ENCODE measurements at regions not wholly inside any gene's neighbourhood (a gene's known extent, or its start where the extent isn't known, plus 50 kb on each side); places are given as distances from the start of the nearest gene placed in this dataset.
"Not testable (repeated sequence)": the region's sequence is repeated elsewhere in the genome, so short reads cannot be mapped to it uniquely, and the experiment has no call there.

DNA sequence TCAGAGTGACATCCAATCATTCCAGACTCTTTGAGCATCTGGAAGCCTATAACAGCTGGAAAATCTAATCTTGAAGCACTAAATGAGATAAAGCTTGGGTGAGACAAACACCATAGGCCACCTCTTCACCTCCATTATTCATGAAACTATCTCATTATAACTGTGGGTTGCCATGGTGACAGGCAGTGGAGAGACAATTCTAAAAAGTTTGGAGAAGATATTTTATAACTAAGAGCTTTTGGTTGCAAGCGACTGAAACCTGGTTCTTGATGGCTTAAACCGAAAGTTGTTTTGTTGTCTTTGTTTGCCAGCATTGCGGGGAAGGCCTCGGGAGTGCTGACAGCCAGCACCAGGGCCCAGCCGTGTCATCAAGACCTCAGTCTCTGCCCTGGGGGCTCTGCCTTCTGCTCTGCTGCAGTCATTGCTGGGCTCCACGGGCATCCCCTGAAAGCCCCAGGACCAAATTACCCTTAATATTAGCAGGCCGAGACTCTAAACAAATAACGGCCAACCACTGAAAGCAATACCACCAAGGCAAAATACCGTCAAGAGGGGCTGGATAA, 353.6 kb upstream of the SFSWAP start:
- Histone ChIP-seq H3K36me3 (ENCODE audit: control insufficient read depth, insufficient read depth, low read length) (no peaks in the 10 kb centered on the region), H3K27me3 (ENCODE audit: control insufficient read depth, insufficient read depth, low read length) (no peaks in the 10 kb centered on the region), H3K4me3 (ENCODE audit: low read length) (no peak overlapping the region), H3K4me1 (ENCODE audit: control insufficient read depth, insufficient read depth, low read length) (no peaks in the 10 kb centered on the region), H3K9ac (ENCODE audit: low read length) (no peak overlapping the region), H3K27ac (ENCODE audit: low read depth, low read length) (no peak overlapping the region)

GRCh38 chr12:131357920-131358319, 353.0 kb upstream of the SFSWAP start:
- Histone ChIP-seq H3K4me1 (ENCODE audit: control insufficient read depth, insufficient read depth, low read length) (no peaks in the 10 kb centered on the region), H3K27me3 (ENCODE audit: control insufficient read depth, insufficient read depth, low read length) (no peaks in the 10 kb centered on the region), H3K4me3 (ENCODE audit: low read length) (no peak overlapping the region), H3K27ac (ENCODE audit: low read depth, low read length) (no peak overlapping the region), H3K36me3 (ENCODE audit: control insufficient read depth, insufficient read depth, low read length) (no peaks in the 10 kb centered on the region), H3K9ac (ENCODE audit: low read length) (no peak overlapping the region)

DNA sequence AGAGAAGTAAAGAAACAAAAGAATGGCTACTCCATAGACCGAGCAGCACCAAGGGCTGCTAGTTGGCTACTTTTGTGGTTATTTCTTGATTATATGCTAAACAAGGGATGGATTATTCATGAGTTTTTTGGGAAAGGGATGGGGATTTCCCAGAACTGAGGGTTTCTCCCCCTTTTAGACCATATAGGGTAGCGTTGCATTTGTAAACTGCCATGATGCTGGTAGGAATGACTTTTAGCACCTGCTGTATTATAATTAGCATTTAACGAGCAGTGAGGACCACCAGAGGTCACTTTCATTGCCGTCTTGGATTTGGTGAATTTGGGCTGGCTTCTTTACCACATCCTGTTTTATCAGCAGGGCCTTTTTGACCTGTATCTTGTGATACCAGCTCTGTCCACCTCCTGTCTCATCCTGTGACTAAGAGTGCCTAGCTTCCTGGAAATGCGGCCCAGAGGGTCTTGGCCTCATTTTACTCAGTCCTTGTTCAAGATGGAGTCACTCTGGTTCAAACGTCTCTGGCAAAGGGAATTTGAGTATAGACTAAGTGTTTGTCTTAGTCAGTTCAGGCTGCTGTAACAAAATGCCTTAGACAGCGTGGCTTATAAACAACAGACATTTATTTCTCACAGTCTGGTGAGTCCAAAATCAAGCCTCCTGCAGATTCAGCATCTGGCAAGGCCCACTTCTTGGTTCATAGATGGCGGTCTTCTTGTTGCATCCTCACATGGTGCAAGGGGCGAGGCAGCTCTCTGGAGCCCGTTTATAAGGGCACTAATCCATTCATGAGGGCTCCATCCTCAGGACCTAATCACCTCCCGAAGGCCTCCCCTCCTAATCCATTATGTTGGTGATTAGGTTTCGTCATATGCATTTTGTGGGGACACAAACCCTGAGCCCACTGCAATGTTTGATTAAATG, 348.3 kb upstream of the SFSWAP start:
- H3K4me3 ChIP-seq (ENCODE audit: low read length) = no peak overlapping the region
- H3K36me3 ChIP-seq (ENCODE audit: control insufficient read depth, insufficient read depth, low read length) = no peaks in the 10 kb centered on the region
- no peak overlapping the region for H3K27ac ChIP-seq (ENCODE audit: low read depth, low read length)
- H3K9ac ChIP-seq (ENCODE audit: low read length) = no peak overlapping the region
- H3K4me1 ChIP-seq (ENCODE audit: control insufficient read depth, insufficient read depth, low read length) = no peaks in the 10 kb centered on the region
- no peaks in the 10 kb centered on the region for H3K27me3 ChIP-seq (ENCODE audit: control insufficient read depth, insufficient read depth, low read length)

DNA sequence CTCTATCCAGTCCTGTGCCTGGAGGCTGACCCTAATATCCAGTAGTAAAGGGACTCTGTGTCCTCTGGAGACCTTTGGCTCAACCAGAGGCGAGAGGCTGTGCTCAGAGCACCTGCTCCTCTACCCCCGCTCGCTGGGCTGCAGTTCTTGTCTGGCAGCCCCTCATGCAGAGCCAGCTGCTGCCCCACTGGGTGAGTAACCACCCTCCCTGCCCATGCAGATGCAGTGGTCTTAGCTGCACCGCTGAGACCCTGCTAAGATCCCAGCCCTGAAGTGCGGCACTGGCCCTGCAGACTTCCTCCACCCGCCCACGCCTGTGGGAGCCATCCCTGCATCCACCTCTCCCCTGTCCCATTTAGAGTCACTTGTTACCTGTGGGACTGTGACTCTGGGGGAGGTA, 347.5 kb upstream of the SFSWAP start:
- Histone ChIP-seq H3K4me1 (ENCODE audit: control insufficient read depth, insufficient read depth, low read length) (no peaks in the 10 kb centered on the region), H3K27ac (ENCODE audit: low read depth, low read length) (no peak overlapping the region), H3K36me3 (ENCODE audit: control insufficient read depth, insufficient read depth, low read length) (no peaks in the 10 kb centered on the region), H3K4me3 (ENCODE audit: low read length) (no peak overlapping the region), H3K27me3 (ENCODE audit: control insufficient read depth, insufficient read depth, low read length) (no peaks in the 10 kb centered on the region), H3K9ac (ENCODE audit: low read length) (no peak overlapping the region)

- Histone ChIP-seq H3K36me3 (ENCODE audit: control insufficient read depth, insufficient read depth, low read length) (no peaks in the 10 kb centered on the region), H3K9ac (ENCODE audit: low read length) (no peak overlapping the region), H3K27ac (ENCODE audit: low read depth, low read length) (no peak overlapping the region), H3K4me1 (ENCODE audit: control insufficient read depth, insufficient read depth, low read length) (no peaks in the 10 kb centered on the region), H3K4me3 (ENCODE audit: low read length) (no peak overlapping the region), H3K27me3 (ENCODE audit: control insufficient read depth, insufficient read depth, low read length) (no peaks in the 10 kb centered on the region)
Measured at GRCh38 chr12:131363841-131364495, 346.9 kb upstream of the SFSWAP start.

GRCh38 chr12:131364903-131365820, 345.7 kb upstream of the SFSWAP start:
- H3K9ac ChIP-seq (ENCODE audit: low read length) = no peak overlapping the region
- H3K27ac ChIP-seq (ENCODE audit: low read depth, low read length) = no peak overlapping the region
- no peak overlapping the region for H3K4me3 ChIP-seq (ENCODE audit: low read length)
- no peaks in the 10 kb centered on the region for H3K27me3 ChIP-seq (ENCODE audit: control insufficient read depth, insufficient read depth, low read length)
- H3K36me3 ChIP-seq (ENCODE audit: control insufficient read depth, insufficient read depth, low read length) = no peaks in the 10 kb centered on the region
- H3K4me1 ChIP-seq (ENCODE audit: control insufficient read depth, insufficient read depth, low read length) = no peaks in the 10 kb centered on the region

GRCh38 chr12:131365821-131366260, 345.0 kb upstream of the SFSWAP start:
- Histone ChIP-seq H3K9ac (ENCODE audit: low read length) (no peak overlapping the region), H3K36me3 (ENCODE audit: control insufficient read depth, insufficient read depth, low read length) (no peaks in the 10 kb centered on the region), H3K27ac (ENCODE audit: low read depth, low read length) (no peak overlapping the region), H3K27me3 (ENCODE audit: control insufficient read depth, insufficient read depth, low read length) (no peaks in the 10 kb centered on the region), H3K4me1 (ENCODE audit: control insufficient read depth, insufficient read depth, low read length) (no peaks in the 10 kb centered on the region), H3K4me3 (ENCODE audit: low read length) (no peak overlapping the region)

GRCh38 chr12:131366261-131366871, 344.5 kb upstream of the SFSWAP start:
- Histone ChIP-seq H3K4me3 (ENCODE audit: low read length) (no peak overlapping the region), H3K27ac (ENCODE audit: low read depth, low read length) (no peak overlapping the region), H3K27me3 (ENCODE audit: control insufficient read depth, insufficient read depth, low read length) (no peaks in the 10 kb centered on the region), H3K9ac (ENCODE audit: low read length) (no peak overlapping the region), H3K36me3 (ENCODE audit: control insufficient read depth, insufficient read depth, low read length) (no peaks in the 10 kb centered on the region), H3K4me1 (ENCODE audit: control insufficient read depth, insufficient read depth, low read length) (no peaks in the 10 kb centered on the region)

GRCh38 chr12:131367067-131367982, 343.6 kb upstream of the SFSWAP start:
- not testable (repeated sequence) for H3K4me1 ChIP-seq (ENCODE audit: control insufficient read depth, insufficient read depth, low read length); H3K36me3 ChIP-seq (ENCODE audit: control insufficient read depth, insufficient read depth, low read length); H3K27ac ChIP-seq (ENCODE audit: low read depth, low read length); H3K4me3 ChIP-seq (ENCODE audit: low read length); H3K9ac ChIP-seq (ENCODE audit: low read length); H3K27me3 ChIP-seq (ENCODE audit: control insufficient read depth, insufficient read depth, low read length)

GRCh38 chr12:131367983-131368667, 342.8 kb upstream of the SFSWAP start:
- no peaks in the 10 kb centered on the region for H3K4me1 ChIP-seq (ENCODE audit: control insufficient read depth, insufficient read depth, low read length)
- no peaks in the 10 kb centered on the region for H3K36me3 ChIP-seq (ENCODE audit: control insufficient read depth, insufficient read depth, low read length)
- H3K9ac ChIP-seq (ENCODE audit: low read length) = no peak overlapping the region
- H3K27me3 ChIP-seq (ENCODE audit: control insufficient read depth, insufficient read depth, low read length) = no peaks in the 10 kb centered on the region
- H3K4me3 ChIP-seq (ENCODE audit: low read length) = no peak overlapping the region
- H3K27ac ChIP-seq (ENCODE audit: low read depth, low read length) = no peak overlapping the region

Measured in rectal smooth muscle tissue (tissue), 1 donor.